ENCODE measurements at regions not wholly inside any gene's neighbourhood (a gene's known extent, or its start where the extent isn't known, plus 50 kb on each side); places are given as distances from the start of the nearest gene placed in this dataset.
A peak's percentile ranks its signal among the peaks of the same experiment; 100 is the strongest.

- Histone ChIP-seq H3K27ac (ENCODE audit: low read depth in 2 of 2, low read length in 1 of 2) (no peak overlapping the region), H3K4me1 (ENCODE audit: control insufficient read depth in 1 of 2, insufficient read depth in 2 of 2, low read depth in 1 of 2, low read length in 1 of 2) (no peaks in the 10 kb centered on the region; a peak in 1 of 4 replicates), H3K36me3 (replicated peaks in 1 of 2; ENCODE audit: control insufficient read depth in 1 of 2, insufficient read depth in 2 of 2, low read length in 1 of 2) (no peaks in the 10 kb centered on the region), H3K79me2 (ENCODE audit: insufficient read depth) (no peaks in the 10 kb centered on the region), H2AFZ (ENCODE audit: low read depth) (no peak overlapping the region), H3K27me3 (ENCODE audit: insufficient read depth) (no peaks in the 10 kb centered on the region), H3K4me2 (no peak overlapping the region), H3K9ac (no peak overlapping the region), H4K20me1 (ENCODE audit: insufficient read depth) (no peaks in the 10 kb centered on the region), H3K9me3 (no peaks in the 10 kb centered on the region), H3F3A (replicated peaks; ENCODE audit: insufficient read depth) (no peaks in the 10 kb centered on the region), H3K9me2 (no peaks in the 10 kb centered on the region), H3K4me3 (ENCODE audit: low read depth in 2 of 2, low read length in 1 of 2) (no peak overlapping the region)
- WGBS (ENCODE audit: low lambda C conversion rate): 74% methylated on average over 8 of the region's 8 CpGs
- TF ChIP-seq ELF1 (IDR thresholded peaks at IDR 0.05): no peak
- no peak for TF ChIP-seq CHD2 (IDR thresholded peaks at IDR 0.05; ENCODE audit: low read length, partially characterized antibody)
- CTCF ChIA-PET: no interaction called here
- no peak for DNase-seq
- POLR2A ChIA-PET: no interaction called here
Measured at GRCh38 chr4:20087522-20087911, 164.2 kb upstream of the SLIT2 start.

- Histone ChIP-seq H2AFZ (ENCODE audit: low read depth) (0 out of 2 replicates have a peak overlapping the region, but pooled peaks have one; percentile 14), H3K4me3 (ENCODE audit: low read depth in 2 of 2, low read length in 1 of 2) (no peak overlapping the region), H3K27me3 (ENCODE audit: insufficient read depth) (no peaks in the 10 kb centered on the region), H3K9me3 (no peaks in the 10 kb centered on the region), H3K4me2 (no peak overlapping the region), H3K4me1 (ENCODE audit: control insufficient read depth in 1 of 2, insufficient read depth in 2 of 2, low read depth in 1 of 2, low read length in 1 of 2) (no peaks in the 10 kb centered on the region; a peak in 1 of 4 replicates), H3K79me2 (ENCODE audit: insufficient read depth) (no peaks in the 10 kb centered on the region), H3K36me3 (replicated peaks in 1 of 2; ENCODE audit: control insufficient read depth in 1 of 2, insufficient read depth in 2 of 2, low read length in 1 of 2) (no peaks in the 10 kb centered on the region), H3K9me2 (no peaks in the 10 kb centered on the region), H3K9ac (no peak overlapping the region), H4K20me1 (ENCODE audit: insufficient read depth) (no peaks in the 10 kb centered on the region), H3K27ac (ENCODE audit: low read depth in 2 of 2, low read length in 1 of 2) (no peak overlapping the region), H3F3A (replicated peaks; ENCODE audit: insufficient read depth) (no peaks in the 10 kb centered on the region)
- no peak for DNase-seq
- POLR2A ChIA-PET: no interaction called here
- 87% methylated on average over 6 of the region's 6 CpGs for WGBS (ENCODE audit: low lambda C conversion rate)
- TF ChIP-seq, protein P1, sequence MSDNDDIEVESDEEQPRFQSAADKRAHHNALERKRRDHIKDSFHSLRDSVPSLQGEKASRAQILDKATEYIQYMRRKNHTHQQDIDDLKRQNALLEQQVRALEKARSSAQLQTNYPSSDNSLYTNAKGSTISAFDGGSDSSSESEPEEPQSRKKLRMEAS (IDR thresholded peaks at IDR 0.05; ENCODE audit: low read depth): no peak
- TF ChIP-seq RFX5 (IDR thresholded peaks at IDR 0.05; ENCODE audit: low read length) (no peak), FOXM1 (IDR thresholded peaks at IDR 0.05; ENCODE audit: low read depth) (no peak), TAF1 (IDR thresholded peaks at IDR 0.05; ENCODE audit: borderline replicate concordance, low read depth, low read length) (no peak)
- TF ChIP-seq, protein P2, sequence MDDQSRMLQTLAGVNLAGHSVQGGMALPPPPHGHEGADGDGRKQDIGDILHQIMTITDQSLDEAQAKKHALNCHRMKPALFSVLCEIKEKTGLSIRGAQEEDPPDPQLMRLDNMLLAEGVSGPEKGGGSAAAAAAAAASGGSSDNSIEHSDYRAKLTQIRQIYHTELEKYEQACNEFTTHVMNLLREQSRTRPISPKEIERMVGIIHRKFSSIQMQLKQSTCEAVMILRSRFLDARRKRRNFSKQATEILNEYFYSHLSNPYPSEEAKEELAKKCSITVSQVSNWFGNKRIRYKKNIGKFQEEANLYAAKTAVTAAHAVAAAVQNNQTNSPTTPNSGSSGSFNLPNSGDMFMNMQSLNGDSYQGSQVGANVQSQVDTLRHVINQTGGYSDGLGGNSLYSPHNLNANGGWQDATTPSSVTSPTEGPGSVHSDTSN (IDR thresholded peaks at IDR 0.05): no peak
- TF ChIP-seq, protein P3, sequence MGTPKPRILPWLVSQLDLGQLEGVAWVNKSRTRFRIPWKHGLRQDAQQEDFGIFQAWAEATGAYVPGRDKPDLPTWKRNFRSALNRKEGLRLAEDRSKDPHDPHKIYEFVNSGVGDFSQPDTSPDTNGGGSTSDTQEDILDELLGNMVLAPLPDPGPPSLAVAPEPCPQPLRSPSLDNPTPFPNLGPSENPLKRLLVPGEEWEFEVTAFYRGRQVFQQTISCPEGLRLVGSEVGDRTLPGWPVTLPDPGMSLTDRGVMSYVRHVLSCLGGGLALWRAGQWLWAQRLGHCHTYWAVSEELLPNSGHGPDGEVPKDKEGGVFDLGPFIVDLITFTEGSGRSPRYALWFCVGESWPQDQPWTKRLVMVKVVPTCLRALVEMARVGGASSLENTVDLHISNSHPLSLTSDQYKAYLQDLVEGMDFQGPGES (IDR thresholded peaks at IDR 0.05; ENCODE audit: low read depth, low read length): no peak
- CTCF ChIA-PET: no interaction called here
Measured at GRCh38 chr4:20086799-20087521, 164.7 kb upstream of the SLIT2 start.

All from SK-N-SH (cell line).